ENCODE measurements at regions not wholly inside any gene's neighbourhood (a gene's known extent, or its start where the extent isn't known, plus 50 kb on each side); places are given as distances from the start of the nearest gene placed in this dataset.

- H3K4me1 Mint-ChIP-seq (ENCODE audit: low read depth): no peaks in the 10 kb centered on the region
- peaks cover 17% of the 10 kb centered on the region for H3K27me3 Mint-ChIP-seq
- no peaks in the 10 kb centered on the region for H3K9me3 Mint-ChIP-seq
- H3K27ac Mint-ChIP-seq: no peak overlapping the region
- H3K4me3 Mint-ChIP-seq: no peak overlapping the region
- H3K36me3 Mint-ChIP-seq (ENCODE audit: low read depth): no peaks in the 10 kb centered on the region
These were observed 195.1 kb downstream of the KCNS3 start for GRCh38 chr2:18073601-18074000.

DNA sequence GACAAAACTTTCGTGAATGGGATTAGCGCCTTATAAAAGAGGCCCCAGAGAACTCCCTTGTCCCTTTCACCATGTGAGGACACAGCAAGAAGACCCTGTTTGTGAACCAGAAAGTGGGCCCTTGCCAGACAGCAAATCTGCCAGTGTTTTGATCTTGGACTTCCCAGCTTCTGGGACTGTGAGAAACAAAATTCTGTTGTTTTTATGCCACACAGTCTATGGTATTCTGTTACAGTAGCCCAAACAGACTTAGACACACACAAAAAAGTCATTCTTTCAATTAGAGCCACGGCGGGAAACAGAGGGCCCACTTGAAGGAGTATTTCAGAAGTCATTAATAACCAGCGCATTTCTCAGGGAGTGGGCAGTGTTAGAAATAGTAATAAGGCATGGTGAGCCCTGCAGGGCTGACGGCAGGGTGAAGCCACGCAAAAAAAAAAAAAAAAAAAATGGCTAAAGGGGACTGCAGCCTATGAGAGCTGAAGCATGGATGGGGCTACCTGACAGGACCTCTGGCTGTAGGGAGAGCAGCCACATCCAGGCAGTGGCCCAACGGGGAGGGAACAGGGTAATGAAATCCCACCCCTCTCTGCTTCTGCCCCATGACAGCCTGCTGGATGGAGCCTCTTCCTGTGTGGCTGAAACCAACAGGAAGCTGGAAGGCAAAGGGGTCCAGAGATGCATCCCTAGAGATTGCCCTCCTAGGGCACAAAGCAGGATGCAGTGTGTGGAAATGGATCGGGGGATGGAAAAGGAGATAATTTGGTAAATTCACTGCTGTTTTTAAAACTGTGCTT, 189.3 kb downstream of the KCNS3 start:
- H3K9me3 Mint-ChIP-seq: no peaks in the 10 kb centered on the region
- H3K4me3 Mint-ChIP-seq: no peak overlapping the region
- H3K27me3 Mint-ChIP-seq: peaks cover 18% of the 10 kb centered on the region
- no peaks in the 10 kb centered on the region for H3K4me1 Mint-ChIP-seq (ENCODE audit: low read depth)
- H3K36me3 Mint-ChIP-seq (ENCODE audit: low read depth): no peaks in the 10 kb centered on the region
- H3K27ac Mint-ChIP-seq: no peak overlapping the region

GRCh38 chr2:18066894-18067293, 188.4 kb downstream of the KCNS3 start:
- Mint-ChIP-seq H3K4me1 (ENCODE audit: low read depth) (no peaks in the 10 kb centered on the region), H3K4me3 (no peak overlapping the region), H3K36me3 (ENCODE audit: low read depth) (no peaks in the 10 kb centered on the region), H3K27me3 (peaks cover 17% of the 10 kb centered on the region), H3K9me3 (no peaks in the 10 kb centered on the region), H3K27ac (no peak overlapping the region)

GRCh38 chr2:18066066-18066465, 187.6 kb downstream of the KCNS3 start:
- no peaks in the 10 kb centered on the region for H3K9me3 Mint-ChIP-seq
- no peak overlapping the region for H3K4me3 Mint-ChIP-seq
- H3K36me3 Mint-ChIP-seq (ENCODE audit: low read depth): no peaks in the 10 kb centered on the region
- peaks cover 21% of the 10 kb centered on the region for H3K27me3 Mint-ChIP-seq
- H3K4me1 Mint-ChIP-seq (ENCODE audit: low read depth): no peaks in the 10 kb centered on the region
- H3K27ac Mint-ChIP-seq: no peak overlapping the region

DNA sequence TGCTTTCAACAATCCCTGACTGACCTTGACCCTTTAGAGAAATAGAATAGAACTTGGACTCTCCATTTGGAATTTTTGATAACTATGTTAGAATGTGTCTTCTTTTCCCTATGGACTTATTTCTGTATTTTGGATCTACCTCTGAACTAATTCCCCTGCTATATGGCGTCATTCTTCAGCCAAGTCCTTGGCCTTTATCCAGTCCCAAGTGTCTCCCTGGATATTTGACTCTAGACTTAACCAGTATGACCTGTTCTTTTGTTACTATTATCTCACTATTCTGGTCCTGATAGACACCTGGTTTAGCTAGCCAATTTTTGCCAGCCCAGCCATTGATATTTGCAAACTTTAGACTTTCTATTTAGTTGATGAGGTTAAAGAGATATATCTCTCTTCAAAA, 186.8 kb downstream of the KCNS3 start:
- no peaks in the 10 kb centered on the region for H3K9me3 Mint-ChIP-seq
- no peak overlapping the region for H3K4me3 Mint-ChIP-seq
- no peak overlapping the region for H3K27ac Mint-ChIP-seq

GRCh38 chr2:18063826-18064470, 185.5 kb downstream of the KCNS3 start:
- Mint-ChIP-seq H3K4me3 (no peak overlapping the region), H3K36me3 (ENCODE audit: low read depth) (no peaks in the 10 kb centered on the region), H3K27me3 (peaks cover 13% of the 10 kb centered on the region), H3K27ac (no peak overlapping the region), H3K4me1 (ENCODE audit: low read depth) (no peaks in the 10 kb centered on the region), H3K9me3 (no peaks in the 10 kb centered on the region)

More for the DNA sequence above, 186.8 kb downstream of the KCNS3 start:
- Mint-ChIP-seq H3K36me3 (ENCODE audit: low read depth) (no peaks in the 10 kb centered on the region), H3K27me3 (peaks cover 13% of the 10 kb centered on the region), H3K4me1 (ENCODE audit: low read depth) (no peaks in the 10 kb centered on the region)

GRCh38 chr2:18062892-18063291, 184.4 kb downstream of the KCNS3 start:
- peaks cover 4% of the 10 kb centered on the region for H3K9me3 Mint-ChIP-seq
- H3K27me3 Mint-ChIP-seq: peaks cover 12% of the 10 kb centered on the region
- H3K27ac Mint-ChIP-seq: no peak overlapping the region
- H3K36me3 Mint-ChIP-seq (ENCODE audit: low read depth): no peaks in the 10 kb centered on the region
- H3K4me3 Mint-ChIP-seq: no peak overlapping the region
- H3K4me1 Mint-ChIP-seq (ENCODE audit: low read depth): no peaks in the 10 kb centered on the region

GRCh38 chr2:18061717-18062116, 183.2 kb downstream of the KCNS3 start:
- H3K4me3 Mint-ChIP-seq: no peak overlapping the region
- H3K27ac Mint-ChIP-seq: no peak overlapping the region
- H3K4me1 Mint-ChIP-seq (ENCODE audit: low read depth): no peaks in the 10 kb centered on the region
- H3K27me3 Mint-ChIP-seq: peaks cover 12% of the 10 kb centered on the region
- peaks cover 4% of the 10 kb centered on the region for H3K9me3 Mint-ChIP-seq
- H3K36me3 Mint-ChIP-seq (ENCODE audit: low read depth): no peaks in the 10 kb centered on the region

GRCh38 chr2:18057657-18058056, 179.2 kb downstream of the KCNS3 start:
- Mint-ChIP-seq H3K4me3 (no peak overlapping the region), H3K27ac (no peak overlapping the region), H3K9me3 (peaks cover 4% of the 10 kb centered on the region), H3K27me3 (peaks cover 8% of the 10 kb centered on the region), H3K36me3 (ENCODE audit: low read depth) (no peaks in the 10 kb centered on the region), H3K4me1 (ENCODE audit: low read depth) (no peaks in the 10 kb centered on the region)

- no peak overlapping the region for H3K27ac Mint-ChIP-seq
- H3K4me3 Mint-ChIP-seq: no peak overlapping the region
- H3K9me3 Mint-ChIP-seq: peaks cover 4% of the 10 kb centered on the region
- H3K27me3 Mint-ChIP-seq: peaks cover 8% of the 10 kb centered on the region
- H3K36me3 Mint-ChIP-seq (ENCODE audit: low read depth): no peaks in the 10 kb centered on the region
- H3K4me1 Mint-ChIP-seq (ENCODE audit: low read depth): no peaks in the 10 kb centered on the region
These were observed 176.8 kb downstream of the KCNS3 start for GRCh38 chr2:18055290-18055689.

GRCh38 chr2:18050001-18050400, 171.5 kb downstream of the KCNS3 start:
- H3K27ac Mint-ChIP-seq: no peak overlapping the region
- no peaks in the 10 kb centered on the region for H3K36me3 Mint-ChIP-seq (ENCODE audit: low read depth)
- peaks cover 4% of the 10 kb centered on the region for H3K27me3 Mint-ChIP-seq
- H3K9me3 Mint-ChIP-seq: no peaks in the 10 kb centered on the region
- H3K4me1 Mint-ChIP-seq (ENCODE audit: low read depth): no peaks in the 10 kb centered on the region
- no peak overlapping the region for H3K4me3 Mint-ChIP-seq

DNA sequence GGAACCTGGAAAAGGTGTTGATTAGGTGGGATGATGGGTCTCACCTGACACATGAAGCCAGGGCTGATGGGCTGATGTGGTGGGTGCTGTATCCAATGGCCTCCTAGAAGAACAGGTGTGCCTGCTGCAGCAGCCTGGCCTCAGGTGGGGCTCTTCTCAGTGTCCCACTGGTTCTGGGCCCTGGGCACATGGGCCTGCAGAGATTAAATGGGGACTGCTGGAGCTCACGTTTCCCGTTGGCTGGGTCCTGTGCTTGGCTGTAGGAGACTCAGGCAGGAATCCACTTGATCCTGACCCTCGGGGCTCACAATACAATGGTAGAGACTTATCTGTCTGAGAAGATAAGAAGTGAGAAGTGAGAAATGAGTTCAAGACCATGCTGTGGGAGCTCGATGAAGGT, 170.9 kb downstream of the KCNS3 start:
- Mint-ChIP-seq H3K9me3 (no peaks in the 10 kb centered on the region), H3K27ac (no peak overlapping the region), H3K27me3 (peaks cover 4% of the 10 kb centered on the region), H3K4me1 (ENCODE audit: low read depth) (no peaks in the 10 kb centered on the region), H3K4me3 (no peak overlapping the region), H3K36me3 (ENCODE audit: low read depth) (no peaks in the 10 kb centered on the region)

DNA sequence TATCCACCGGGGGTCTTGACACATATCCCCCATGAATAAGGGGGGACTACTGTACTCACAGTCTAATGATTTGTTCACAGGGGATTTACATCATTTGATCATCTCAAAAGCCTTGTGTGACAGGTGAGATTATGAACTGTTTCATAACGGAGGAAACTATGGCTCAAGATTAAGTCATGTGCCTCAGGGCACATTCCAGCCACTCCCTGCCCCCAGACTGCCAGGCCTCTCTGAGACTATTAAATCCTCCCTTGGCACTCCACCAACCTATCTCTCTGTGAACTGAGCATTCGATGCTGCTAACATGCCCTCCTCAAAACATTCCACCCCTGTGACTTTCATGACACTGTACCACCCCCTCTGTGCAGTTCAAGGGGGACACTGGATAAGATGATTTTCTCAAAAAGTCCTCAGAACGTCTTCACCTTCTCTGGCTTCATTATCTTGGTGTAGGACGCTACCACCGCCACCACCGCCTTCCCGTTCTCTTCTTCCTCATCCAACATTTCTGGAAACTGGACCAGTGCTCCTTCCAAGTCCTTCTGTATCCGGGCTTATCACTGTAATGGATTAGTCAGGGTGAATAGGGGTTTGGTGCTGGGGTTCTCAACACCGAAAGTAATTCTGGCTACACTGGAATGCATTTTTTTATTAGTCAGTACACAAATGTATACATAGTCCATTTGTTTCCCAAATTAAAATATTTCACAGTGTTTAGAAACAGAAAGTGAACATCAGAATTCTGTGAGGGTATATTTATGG, 169.6 kb downstream of the KCNS3 start:
- H3K4me1 Mint-ChIP-seq (ENCODE audit: low read depth): no peaks in the 10 kb centered on the region
- no peaks in the 10 kb centered on the region for H3K9me3 Mint-ChIP-seq
- H3K36me3 Mint-ChIP-seq (ENCODE audit: low read depth): no peaks in the 10 kb centered on the region
- H3K27ac Mint-ChIP-seq: no peak overlapping the region
- H3K27me3 Mint-ChIP-seq: peaks cover 4% of the 10 kb centered on the region
- H3K4me3 Mint-ChIP-seq: no peak overlapping the region

- no peaks in the 10 kb centered on the region for H3K36me3 Mint-ChIP-seq (ENCODE audit: low read depth)
- H3K27me3 Mint-ChIP-seq: peaks cover 4% of the 10 kb centered on the region
- no peak overlapping the region for H3K4me3 Mint-ChIP-seq
- no peaks in the 10 kb centered on the region for H3K4me1 Mint-ChIP-seq (ENCODE audit: low read depth)
- no peak overlapping the region for H3K27ac Mint-ChIP-seq
- no peaks in the 10 kb centered on the region for H3K9me3 Mint-ChIP-seq
These were observed 168.7 kb downstream of the KCNS3 start for GRCh38 chr2:18047213-18047611.

- H3K4me1 Mint-ChIP-seq (ENCODE audit: low read depth): no peaks in the 10 kb centered on the region
These were observed 168.2 kb downstream of the KCNS3 start for GRCh38 chr2:18046558-18047212.

More at GRCh38 chr2:18046558-18047212, 168.2 kb downstream of the KCNS3 start:
- Mint-ChIP-seq H3K27me3 (peaks cover 4% of the 10 kb centered on the region), H3K27ac (no peak overlapping the region), H3K36me3 (ENCODE audit: low read depth) (no peaks in the 10 kb centered on the region), H3K9me3 (no peaks in the 10 kb centered on the region), H3K4me3 (no peak overlapping the region)
